Femur (tissue), 1 donor: ENCODE measurements at regions not wholly inside any gene's neighbourhood (a gene's known extent, or its start where the extent isn't known, plus 50 kb on each side); places are given as distances from the start of the nearest gene placed in this dataset.

Experiments
- DNase-seq: peaks from one replicate; pipeline ENCODE4 v3.0.0-alpha.2; 2017

- DNase-seq = no peak
Measured at GRCh38 chr3:124282751-124283651, 291.1 kb upstream of the ROPN1 start.

- DNase-seq = no peak
Measured at GRCh38 chr3:124283652-124284023, 291.7 kb upstream of the ROPN1 start.

- DNase-seq = no peak
Measured at GRCh38 chr3:124288996-124289395, 297.1 kb upstream of the ROPN1 start.

- DNase-seq = no peak
Measured at GRCh38 chr3:124291008-124291407, 299.1 kb upstream of the ROPN1 start.

- no peak for DNase-seq
Measured at GRCh38 chr3:124292329-124292728, 300.4 kb upstream of the ROPN1 start.

- no peak for DNase-seq
Measured at GRCh38 chr3:124293584-124293983, 301.7 kb upstream of the ROPN1 start.

GRCh38 chr3:124295362-124295761 lies 303.4 kb upstream of the ROPN1 start:
- DNase-seq = no peak

- no peak for DNase-seq
Measured at GRCh38 chr3:124296406-124296805, 304.5 kb upstream of the ROPN1 start.

GRCh38 chr3:124297062-124297980 lies 305.4 kb upstream of the ROPN1 start:
- DNase-seq = peak; percentile 37

GRCh38 chr3:124298301-124298700 lies 306.4 kb upstream of the ROPN1 start:
- DNase-seq = no peak

GRCh38 chr3:124298951-124299350 lies 307.0 kb upstream of the ROPN1 start:
- peak; percentile 47 for DNase-seq

GRCh38 chr3:124299831-124300230 lies 307.9 kb upstream of the ROPN1 start:
- DNase-seq = no peak

GRCh38 chr3:124300416-124300815 lies 308.5 kb upstream of the ROPN1 start:
- DNase-seq = no peak

GRCh38 chr3:124303305-124303910 lies 311.5 kb upstream of the ROPN1 start:
- DNase-seq = no peak

- no peak for DNase-seq
Measured at GRCh38 chr3:124306665-124307064, 314.7 kb upstream of the ROPN1 start.

GRCh38 chr3:124313621-124314020 lies 321.7 kb upstream of the ROPN1 start:
- no peak for DNase-seq

GRCh38 chr3:124315215-124316033 lies 323.5 kb upstream of the ROPN1 start:
- DNase-seq = no peak

GRCh38 chr3:124316034-124316287 lies 324.0 kb upstream of the ROPN1 start:
- DNase-seq = no peak

GRCh38 chr3:124318014-124318413 lies 326.1 kb upstream of the ROPN1 start:
- DNase-seq = no peak

- no peak for DNase-seq
Measured at GRCh38 chr3:124318656-124319055, 326.7 kb upstream of the ROPN1 start.

- DNase-seq = no peak
Measured at GRCh38 chr3:124320976-124321375, 329.1 kb upstream of the ROPN1 start.

GRCh38 chr3:124322309-124322880 lies 330.5 kb upstream of the ROPN1 start:
- no peak for DNase-seq
